ENCODE measurements at regions not wholly inside any gene's neighbourhood (a gene's known extent, or its start where the extent isn't known, plus 50 kb on each side); places are given as distances from the start of the nearest gene placed in this dataset.

GRCh38 chr13:68927387-68928026, 1180.1 kb upstream of the ATXN8OS start:
- TF ChIP-seq YY1 (IDR thresholded peaks at IDR 0.05; ENCODE audit: insufficient read depth, insufficient read length) (no peak), SUZ12 (IDR thresholded peaks at IDR 0.05; ENCODE audit: extremely low read depth, insufficient read depth, insufficient read length) (no peak)
